ENCODE measurements at regions not wholly inside any gene's neighbourhood (a gene's known extent, or its start where the extent isn't known, plus 50 kb on each side); places are given as distances from the start of the nearest gene placed in this dataset.

DNA sequence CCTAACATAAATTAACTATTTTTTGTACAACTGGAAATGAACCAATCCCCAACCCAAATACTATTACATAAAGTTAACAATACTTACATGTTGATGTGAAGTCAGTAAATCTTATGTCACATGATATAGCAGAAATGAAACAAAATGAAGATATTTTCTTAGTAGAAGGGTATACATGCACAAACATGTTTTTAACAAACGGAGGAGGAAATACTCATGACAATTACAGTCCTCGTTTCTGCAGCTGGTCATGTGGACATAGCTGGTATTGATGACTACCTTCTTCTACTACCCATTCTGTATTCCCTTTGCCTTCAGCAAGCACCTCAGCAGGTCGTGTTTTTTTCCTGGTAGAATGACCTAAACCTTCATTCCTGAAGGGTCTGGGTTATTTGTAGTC, 252.3 kb downstream of the HTR7 start:
- TF ChIP-seq, protein P1, sequence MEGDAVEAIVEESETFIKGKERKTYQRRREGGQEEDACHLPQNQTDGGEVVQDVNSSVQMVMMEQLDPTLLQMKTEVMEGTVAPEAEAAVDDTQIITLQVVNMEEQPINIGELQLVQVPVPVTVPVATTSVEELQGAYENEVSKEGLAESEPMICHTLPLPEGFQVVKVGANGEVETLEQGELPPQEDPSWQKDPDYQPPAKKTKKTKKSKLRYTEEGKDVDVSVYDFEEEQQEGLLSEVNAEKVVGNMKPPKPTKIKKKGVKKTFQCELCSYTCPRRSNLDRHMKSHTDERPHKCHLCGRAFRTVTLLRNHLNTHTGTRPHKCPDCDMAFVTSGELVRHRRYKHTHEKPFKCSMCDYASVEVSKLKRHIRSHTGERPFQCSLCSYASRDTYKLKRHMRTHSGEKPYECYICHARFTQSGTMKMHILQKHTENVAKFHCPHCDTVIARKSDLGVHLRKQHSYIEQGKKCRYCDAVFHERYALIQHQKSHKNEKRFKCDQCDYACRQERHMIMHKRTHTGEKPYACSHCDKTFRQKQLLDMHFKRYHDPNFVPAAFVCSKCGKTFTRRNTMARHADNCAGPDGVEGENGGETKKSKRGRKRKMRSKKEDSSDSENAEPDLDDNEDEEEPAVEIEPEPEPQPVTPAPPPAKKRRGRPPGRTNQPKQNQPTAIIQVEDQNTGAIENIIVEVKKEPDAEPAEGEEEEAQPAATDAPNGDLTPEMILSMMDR (IDR thresholded peaks at IDR 0.05): no peak
- no peak for TF ChIP-seq POLR2AphosphoS5 (IDR thresholded peaks at IDR 0.05; ENCODE audit: insufficient read depth in 1 of 2, low read depth in 1 of 2)

Measured in vagina (tissue), 2 donors.